Activated T-helper 17 cell treated with anti-CD3 and anti-CD28 coated beads, Interleukin-2, amount 50 U/mL, for 72 hours (primary cell): ENCODE measurements at regions not wholly inside any gene's neighbourhood (a gene's known extent, or its start where the extent isn't known, plus 50 kb on each side); places are given as distances from the start of the nearest gene placed in this dataset.
"Not testable (repeated sequence)": the region's sequence is repeated elsewhere in the genome, so short reads cannot be mapped to it uniquely, and the experiment has no call there.

Source experiments
- ATAC-seq: fragments of 150-1000 bp; cut with Tn5 transposase; replicated peaks from 2 replicates; pipeline ENCODE4 v1.10.0; 2021; ENCODE audit warnings: mild to moderate bottlenecking, moderate library complexity
- H3K27ac Mint-ChIP-seq: one replicate; pipeline ENCODE4 v1.8.0; 2022; ENCODE audit warnings: mixed read lengths
- H3K27me3 Mint-ChIP-seq: one replicate; pipeline ENCODE4 v1.8.0; 2022; ENCODE audit warnings: mixed read lengths
- H3K36me3 Mint-ChIP-seq: one replicate; pipeline ENCODE4 v1.8.0; 2022; ENCODE audit warnings: low read depth, mild to moderate bottlenecking, mixed read lengths
- H3K4me1 Mint-ChIP-seq: one replicate; pipeline ENCODE4 v1.8.0; 2022; ENCODE audit warnings: mixed read lengths
- H3K4me3 Mint-ChIP-seq: one replicate; pipeline ENCODE4 v1.8.0; 2022; ENCODE audit warnings: mild to moderate bottlenecking, mixed read lengths
- H3K9me3 Mint-ChIP-seq: one replicate; pipeline ENCODE4 v1.8.0; 2022; ENCODE audit warnings: mixed read lengths

DNA sequence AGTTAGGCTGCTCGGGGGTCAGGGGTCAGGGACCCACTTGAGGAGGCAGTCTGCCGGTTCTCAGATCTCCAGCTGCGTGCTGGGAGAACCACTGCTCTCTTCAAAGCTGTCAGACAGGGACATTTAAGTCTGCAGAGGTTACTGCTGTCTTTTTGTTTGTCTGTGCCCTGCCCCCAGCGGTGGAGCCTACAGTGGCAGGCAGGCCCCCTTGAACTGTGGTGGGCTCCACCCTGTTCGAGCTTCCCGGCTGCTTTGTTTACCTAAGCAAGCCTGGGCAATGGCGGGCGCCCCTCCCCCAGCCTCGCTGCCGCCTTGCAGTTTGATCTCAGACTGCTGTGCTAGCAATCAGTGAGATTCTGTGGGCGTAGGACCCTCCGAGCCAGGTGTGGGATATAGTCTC, 246.3 kb downstream of the IL15 start:
- H3K4me3 Mint-ChIP-seq, ATAC-seq, H3K27me3 Mint-ChIP-seq, H3K36me3 Mint-ChIP-seq, H3K27ac Mint-ChIP-seq, H3K9me3 Mint-ChIP-seq, H3K4me1 Mint-ChIP-seq: not testable (repeated sequence)

DNA sequence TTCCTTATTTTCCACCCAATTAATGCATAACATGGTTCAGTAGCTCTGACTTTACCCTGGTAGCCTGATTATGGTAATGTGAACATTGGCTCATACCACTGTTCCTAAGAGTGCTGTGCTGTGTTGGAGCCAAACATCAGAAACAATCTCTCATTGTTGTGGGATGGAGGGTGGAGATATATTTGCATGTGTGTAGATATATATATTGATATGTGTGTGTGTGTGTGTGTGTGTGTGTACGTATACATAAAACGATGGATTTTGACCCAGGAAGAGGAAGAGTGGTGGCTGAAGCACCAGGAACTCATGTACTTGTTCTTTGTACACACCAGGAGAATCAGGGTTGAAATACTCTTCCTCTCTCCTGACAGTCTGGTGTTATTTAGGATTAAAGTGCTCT, 247.7 kb downstream of the IL15 start:
- H3K4me3 Mint-ChIP-seq = no peak overlapping the region
- H3K9me3 Mint-ChIP-seq = peaks cover 4% of the 10 kb centered on the region
- ATAC-seq = no peak
- no peaks in the 10 kb centered on the region for H3K36me3 Mint-ChIP-seq
- no peaks in the 10 kb centered on the region for H3K27me3 Mint-ChIP-seq
- H3K27ac Mint-ChIP-seq = no peak overlapping the region
- H3K4me1 Mint-ChIP-seq = no peaks in the 10 kb centered on the region

DNA sequence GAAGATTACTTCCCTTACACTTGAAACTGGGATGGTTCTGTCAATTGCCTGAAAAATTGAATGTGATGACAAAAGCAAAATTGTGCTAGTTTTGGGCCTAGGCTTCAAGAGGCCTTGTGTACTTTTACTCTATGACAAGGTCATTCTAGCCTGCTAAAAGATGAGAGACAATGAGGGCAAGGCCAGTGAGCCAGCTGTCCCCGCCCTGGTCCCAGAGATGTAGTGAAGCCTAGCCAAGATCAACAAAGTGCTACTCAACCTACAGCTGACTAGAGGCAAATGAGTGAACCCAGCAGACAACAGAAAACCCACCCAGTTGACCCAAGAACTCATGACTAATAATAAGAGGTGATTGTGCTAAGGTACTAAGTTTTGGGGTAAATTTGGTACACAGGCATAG, 248.7 kb downstream of the IL15 start:
- Mint-ChIP-seq H3K27ac (no peak overlapping the region), H3K9me3 (peaks cover 4% of the 10 kb centered on the region), H3K36me3 (no peaks in the 10 kb centered on the region), H3K4me1 (no peaks in the 10 kb centered on the region), H3K27me3 (no peaks in the 10 kb centered on the region), H3K4me3 (no peak overlapping the region)
- no peak for ATAC-seq

DNA sequence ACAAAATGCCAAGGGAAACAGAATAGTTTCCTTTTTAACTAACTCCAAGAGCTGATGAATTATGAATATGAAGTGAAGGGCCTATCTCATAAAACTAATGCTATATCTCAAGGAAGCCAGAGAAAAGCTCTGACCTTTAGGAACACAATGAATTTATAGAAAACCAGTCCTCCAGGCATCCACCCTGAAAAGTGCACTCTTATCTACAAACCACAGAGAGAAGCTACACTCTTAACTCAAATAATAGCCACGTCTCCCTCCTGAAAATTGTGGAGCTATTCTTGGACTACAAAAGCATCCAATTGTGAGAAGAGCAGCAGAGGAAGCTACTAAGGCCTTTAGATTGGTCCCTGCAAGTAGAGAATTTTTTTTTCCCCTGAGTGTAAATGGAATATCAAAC, 253.9 kb downstream of the IL15 start:
- no peak overlapping the region for H3K4me3 Mint-ChIP-seq
- no peaks in the 10 kb centered on the region for H3K27me3 Mint-ChIP-seq
- ATAC-seq = no peak
- no peak overlapping the region for H3K27ac Mint-ChIP-seq
- H3K36me3 Mint-ChIP-seq = no peaks in the 10 kb centered on the region
- no peaks in the 10 kb centered on the region for H3K9me3 Mint-ChIP-seq
- no peaks in the 10 kb centered on the region for H3K4me1 Mint-ChIP-seq

DNA sequence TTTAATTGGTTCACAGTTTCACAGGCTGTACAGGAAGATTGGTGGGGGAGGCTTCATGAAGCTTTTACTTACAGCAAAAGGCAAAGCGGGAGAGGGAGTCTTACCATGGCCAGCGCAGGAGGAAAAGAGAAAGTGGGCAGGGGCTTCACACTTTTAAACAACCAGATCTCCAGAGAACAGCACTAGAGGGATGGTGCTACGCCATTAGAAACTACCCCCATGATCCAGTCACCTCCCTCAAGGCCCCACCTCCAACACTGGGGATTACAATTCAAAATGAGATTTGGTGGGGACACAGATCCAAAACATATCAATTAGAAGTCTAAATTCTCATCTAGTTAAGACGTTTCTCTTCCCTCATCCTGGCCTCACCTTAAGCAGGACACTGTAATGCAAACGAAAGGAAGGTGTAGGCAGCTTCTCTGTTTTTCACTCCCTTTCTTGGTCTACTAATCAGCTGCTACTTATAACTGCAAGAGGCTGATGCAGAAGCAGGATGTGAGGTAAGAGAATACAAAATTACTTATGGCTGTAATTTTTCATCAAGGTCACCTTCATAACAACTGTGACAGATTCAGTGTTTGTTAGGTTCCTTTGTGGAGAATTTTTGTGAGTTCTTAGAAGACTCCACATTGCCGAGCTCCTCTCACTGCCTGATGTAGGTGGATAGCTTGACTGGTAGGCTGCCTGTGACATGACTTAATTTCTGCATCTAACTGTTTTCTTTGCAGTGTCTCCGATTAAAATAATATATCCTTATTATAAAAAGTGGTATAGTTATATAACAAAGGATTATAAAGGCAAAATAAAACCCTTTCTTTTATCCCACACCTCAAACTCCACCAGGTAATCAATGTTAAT, 255.1 kb downstream of the IL15 start:
- Mint-ChIP-seq H3K36me3 (no peaks in the 10 kb centered on the region), H3K4me1 (no peaks in the 10 kb centered on the region), H3K4me3 (no peak overlapping the region), H3K27ac (no peak overlapping the region), H3K9me3 (no peaks in the 10 kb centered on the region), H3K27me3 (no peaks in the 10 kb centered on the region)
- no peak for ATAC-seq

DNA sequence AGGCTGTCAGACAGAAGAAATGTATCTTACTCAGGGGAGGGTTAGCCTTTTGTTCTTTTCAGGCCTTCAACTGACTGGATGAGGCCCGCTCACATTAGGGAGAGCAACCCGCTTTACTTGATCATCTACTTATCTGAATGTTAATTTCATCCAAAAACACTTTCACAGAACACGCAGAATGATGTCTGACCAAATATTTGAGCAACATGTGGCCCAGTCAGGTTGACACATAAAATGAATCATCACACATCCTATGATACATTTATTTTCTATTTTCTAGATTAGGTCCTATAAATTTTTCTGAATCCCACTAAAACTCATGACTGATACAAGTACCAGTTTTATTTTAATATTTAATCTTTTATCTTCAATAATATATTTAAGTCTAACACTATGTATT, 260.3 kb downstream of the IL15 start:
- no peaks in the 10 kb centered on the region for H3K36me3 Mint-ChIP-seq
- no peaks in the 10 kb centered on the region for H3K4me1 Mint-ChIP-seq
- no peak overlapping the region for H3K4me3 Mint-ChIP-seq
- no peak for ATAC-seq
- H3K9me3 Mint-ChIP-seq = no peaks in the 10 kb centered on the region
- no peaks in the 10 kb centered on the region for H3K27me3 Mint-ChIP-seq
- H3K27ac Mint-ChIP-seq = no peak overlapping the region

DNA sequence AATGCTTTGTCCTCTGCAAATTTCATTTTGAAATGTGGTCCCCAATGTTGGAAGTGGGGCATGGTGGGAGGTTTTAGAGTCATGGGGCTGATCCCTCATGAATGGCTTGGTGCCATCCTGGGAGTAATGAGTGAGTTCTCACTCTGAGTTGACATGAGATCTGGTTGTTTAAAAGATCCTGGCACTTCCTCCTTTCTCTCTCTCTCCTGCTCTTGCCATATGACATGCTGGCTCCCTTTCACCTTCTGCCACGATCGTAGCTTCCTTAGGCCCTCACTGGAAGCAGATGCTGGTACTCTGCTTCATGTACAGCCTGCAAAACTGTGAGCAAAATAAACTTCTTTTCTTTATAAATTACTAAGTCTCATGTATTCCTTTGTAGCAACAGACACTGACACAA, 262.0 kb downstream of the IL15 start:
- Mint-ChIP-seq H3K4me1 (no peaks in the 10 kb centered on the region), H3K36me3 (no peaks in the 10 kb centered on the region), H3K4me3 (no peak overlapping the region)

DNA sequence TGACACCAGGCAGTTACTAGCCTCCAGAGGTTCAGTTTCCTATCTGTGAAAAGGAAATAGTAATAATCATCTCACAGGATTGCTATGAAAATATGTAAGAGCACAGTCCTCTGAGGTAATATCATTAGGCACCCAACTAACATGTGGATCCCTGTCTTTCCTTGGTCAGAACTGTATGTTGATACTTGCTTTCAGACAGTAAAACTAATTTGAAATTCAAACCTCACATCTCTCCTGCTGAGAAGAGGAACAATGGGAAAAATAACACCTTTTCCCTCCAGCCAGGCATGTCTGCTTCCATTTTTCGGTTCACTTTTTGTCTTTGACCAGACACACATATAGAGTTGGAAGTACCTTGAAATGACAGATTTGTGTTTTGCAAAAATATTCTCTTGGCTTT, 262.7 kb downstream of the IL15 start:
- no peaks in the 10 kb centered on the region for H3K9me3 Mint-ChIP-seq
- no peaks in the 10 kb centered on the region for H3K36me3 Mint-ChIP-seq
- no peak overlapping the region for H3K27ac Mint-ChIP-seq
- ATAC-seq = no peak
- no peaks in the 10 kb centered on the region for H3K4me1 Mint-ChIP-seq
- H3K4me3 Mint-ChIP-seq = no peak overlapping the region
- no peaks in the 10 kb centered on the region for H3K27me3 Mint-ChIP-seq

More for the DNA sequence above, 262.0 kb downstream of the IL15 start:
- no peaks in the 10 kb centered on the region for H3K27me3 Mint-ChIP-seq
- no peak for ATAC-seq
- H3K27ac Mint-ChIP-seq = no peak overlapping the region
- H3K9me3 Mint-ChIP-seq = no peaks in the 10 kb centered on the region

DNA sequence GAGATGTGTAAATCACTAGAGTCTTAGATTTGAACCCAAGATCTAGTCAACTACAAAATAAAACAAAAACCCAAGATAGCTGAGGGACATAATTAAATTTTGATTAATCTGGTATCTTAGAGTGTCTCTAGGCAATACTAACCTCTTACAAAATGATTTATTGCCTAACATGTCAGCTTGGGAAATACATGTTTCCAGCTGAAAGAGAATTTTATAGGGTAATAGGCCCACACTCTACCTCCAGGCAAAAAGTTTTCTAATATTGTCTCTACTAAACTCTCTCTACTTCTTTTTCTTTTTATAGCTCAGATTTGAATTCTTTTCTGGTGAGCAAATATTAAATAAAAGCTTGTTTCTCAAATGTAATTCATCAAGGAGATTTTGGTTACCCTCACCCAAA, 263.2 kb downstream of the IL15 start:
- H3K4me1 Mint-ChIP-seq = no peaks in the 10 kb centered on the region
- ATAC-seq = no peak
- H3K9me3 Mint-ChIP-seq = no peaks in the 10 kb centered on the region
- no peak overlapping the region for H3K4me3 Mint-ChIP-seq
- no peak overlapping the region for H3K27ac Mint-ChIP-seq
- H3K36me3 Mint-ChIP-seq = no peaks in the 10 kb centered on the region
- no peaks in the 10 kb centered on the region for H3K27me3 Mint-ChIP-seq

DNA sequence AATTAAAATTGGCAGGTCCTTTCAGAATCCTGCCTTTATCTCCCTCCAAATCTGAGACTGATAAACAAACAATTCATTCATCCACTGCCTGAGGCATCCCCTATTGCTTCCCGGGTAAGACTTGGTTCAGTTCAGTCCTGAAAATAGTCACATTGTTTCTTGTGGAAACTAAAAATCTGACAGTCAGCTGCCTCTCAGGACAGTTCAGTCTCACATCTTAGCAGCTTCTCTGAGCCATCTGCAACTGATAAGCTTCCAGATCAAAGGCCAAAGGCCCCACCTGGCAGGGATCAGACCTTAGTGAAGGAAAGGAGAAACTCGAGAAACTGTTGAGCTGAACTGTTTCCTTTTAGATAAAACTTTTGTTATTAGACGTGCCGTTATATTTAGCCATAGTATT, 264.5 kb downstream of the IL15 start:
- no peaks in the 10 kb centered on the region for H3K9me3 Mint-ChIP-seq
- no peak overlapping the region for H3K4me3 Mint-ChIP-seq
- H3K4me1 Mint-ChIP-seq = no peaks in the 10 kb centered on the region
- H3K36me3 Mint-ChIP-seq = no peaks in the 10 kb centered on the region
- no peaks in the 10 kb centered on the region for H3K27me3 Mint-ChIP-seq
- no peak overlapping the region for H3K27ac Mint-ChIP-seq
- no peak for ATAC-seq

DNA sequence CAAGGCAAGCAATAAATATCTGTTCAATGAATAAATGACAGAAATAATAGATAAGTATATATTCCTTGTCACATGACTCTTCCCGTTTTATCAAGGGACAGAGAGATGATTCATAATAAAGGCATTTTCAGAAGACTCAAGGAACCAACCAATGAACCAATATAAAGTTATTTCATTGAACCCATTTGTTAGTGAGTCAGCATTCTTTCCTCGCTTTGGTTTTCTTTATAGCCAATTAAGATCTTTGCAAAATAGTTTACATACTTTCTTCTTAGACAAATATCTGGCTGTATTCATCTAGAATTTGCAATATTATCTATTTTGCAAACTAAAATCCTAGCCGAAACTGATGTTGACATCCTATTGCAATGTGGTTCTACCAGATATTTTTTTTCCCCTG, 269.4 kb downstream of the IL15 start:
- no peaks in the 10 kb centered on the region for H3K36me3 Mint-ChIP-seq
- no peaks in the 10 kb centered on the region for H3K9me3 Mint-ChIP-seq
- no peaks in the 10 kb centered on the region for H3K4me1 Mint-ChIP-seq
- H3K27ac Mint-ChIP-seq = no peak overlapping the region
- H3K4me3 Mint-ChIP-seq = no peak overlapping the region
- peaks cover 7% of the 10 kb centered on the region for H3K27me3 Mint-ChIP-seq
- ATAC-seq = no peak

DNA sequence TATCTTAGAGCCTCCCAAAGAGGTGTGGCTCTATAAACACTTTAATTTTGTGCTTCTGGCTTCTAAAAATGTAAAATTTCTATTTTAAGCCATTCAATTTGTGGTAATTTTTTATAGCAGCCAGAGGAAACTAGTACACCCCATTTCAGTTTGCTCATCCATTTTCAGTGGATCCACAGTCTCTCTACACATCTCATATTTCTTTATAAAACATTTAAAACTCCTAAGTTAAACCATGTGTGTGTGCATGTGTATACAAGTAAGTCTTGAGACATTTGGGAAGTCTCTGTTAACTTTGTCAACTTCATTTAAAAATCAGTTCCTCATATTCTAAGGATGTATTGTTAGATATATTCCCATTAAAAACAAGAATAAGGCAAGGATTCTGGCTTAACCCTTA, 273.2 kb downstream of the IL15 start:
- Mint-ChIP-seq H3K27ac (no peak overlapping the region), H3K4me3 (no peak overlapping the region), H3K36me3 (no peaks in the 10 kb centered on the region), H3K27me3 (peaks cover 13% of the 10 kb centered on the region), H3K9me3 (no peaks in the 10 kb centered on the region), H3K4me1 (no peaks in the 10 kb centered on the region)
- no peak for ATAC-seq

DNA sequence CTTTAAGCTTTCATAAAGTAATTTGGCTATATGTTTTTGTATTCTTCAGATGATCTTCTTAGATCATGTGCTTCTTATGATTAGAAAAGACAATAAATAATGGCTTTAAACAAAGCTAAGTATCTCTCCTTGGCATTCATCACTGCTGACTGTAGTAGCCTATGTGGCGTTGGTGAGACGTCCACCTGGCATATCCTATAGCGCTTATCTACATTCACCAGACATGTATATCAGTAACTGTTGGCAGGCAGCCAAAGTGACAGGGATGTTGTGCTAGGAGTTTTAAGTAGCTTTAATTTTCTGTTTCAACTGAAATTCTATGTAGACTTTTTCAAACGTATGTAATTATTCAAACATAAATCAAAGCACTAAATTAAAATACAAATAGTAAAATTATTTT, 276.4 kb downstream of the IL15 start:
- H3K4me3 Mint-ChIP-seq = no peak overlapping the region
- H3K4me1 Mint-ChIP-seq = no peaks in the 10 kb centered on the region
- H3K27ac Mint-ChIP-seq = no peak overlapping the region
- H3K27me3 Mint-ChIP-seq = peaks cover 10% of the 10 kb centered on the region
- H3K9me3 Mint-ChIP-seq = no peaks in the 10 kb centered on the region
- no peak for ATAC-seq
- no peaks in the 10 kb centered on the region for H3K36me3 Mint-ChIP-seq

DNA sequence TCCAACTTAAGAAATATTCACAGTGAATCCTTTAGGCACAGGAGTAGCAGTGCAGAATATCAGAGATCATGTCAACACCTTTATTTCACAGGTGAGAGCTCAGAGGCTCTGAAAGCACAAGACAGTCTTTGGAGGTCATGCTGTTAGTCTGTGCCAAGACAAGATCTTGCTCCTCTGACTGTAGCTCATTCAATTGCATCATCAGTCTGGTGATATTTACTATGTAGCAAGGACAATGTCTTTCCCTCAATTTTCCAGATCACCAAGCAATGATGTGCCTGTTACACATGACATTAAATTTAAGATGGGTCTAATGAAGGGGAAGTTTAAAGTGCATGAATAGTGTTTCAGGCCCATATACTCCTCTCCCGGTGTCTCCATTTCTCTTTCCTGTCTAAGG, 277.5 kb downstream of the IL15 start:
- H3K27ac Mint-ChIP-seq = no peak overlapping the region
- H3K4me3 Mint-ChIP-seq = no peak overlapping the region
- no peak for ATAC-seq
- H3K4me1 Mint-ChIP-seq = no peaks in the 10 kb centered on the region
- H3K27me3 Mint-ChIP-seq = peaks cover 16% of the 10 kb centered on the region
- no peaks in the 10 kb centered on the region for H3K36me3 Mint-ChIP-seq
- no peaks in the 10 kb centered on the region for H3K9me3 Mint-ChIP-seq

DNA sequence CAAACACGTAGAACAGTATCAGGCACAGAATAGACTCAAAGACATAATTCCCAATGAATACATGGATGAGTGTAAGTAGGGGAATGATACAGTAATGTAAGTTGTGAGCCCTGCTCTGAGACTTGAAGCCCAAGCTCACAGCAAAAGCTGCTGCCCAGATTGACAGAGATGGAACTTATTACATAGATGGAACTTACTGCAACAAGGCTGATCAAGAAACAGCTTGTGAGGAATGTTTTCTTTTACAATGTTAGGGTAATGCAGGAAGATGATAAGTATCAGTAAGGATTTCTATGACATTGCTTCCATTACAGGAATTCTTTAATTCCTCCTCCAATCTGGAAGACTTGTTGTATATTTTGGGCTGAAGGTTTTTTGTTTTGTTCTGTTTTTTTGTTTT, 278.4 kb downstream of the IL15 start:
- Mint-ChIP-seq H3K27me3 (peaks cover 13% of the 10 kb centered on the region), H3K4me3 (no peak overlapping the region), H3K9me3 (no peaks in the 10 kb centered on the region), H3K36me3 (no peaks in the 10 kb centered on the region), H3K27ac (no peak overlapping the region), H3K4me1 (no peaks in the 10 kb centered on the region)
- no peak for ATAC-seq

DNA sequence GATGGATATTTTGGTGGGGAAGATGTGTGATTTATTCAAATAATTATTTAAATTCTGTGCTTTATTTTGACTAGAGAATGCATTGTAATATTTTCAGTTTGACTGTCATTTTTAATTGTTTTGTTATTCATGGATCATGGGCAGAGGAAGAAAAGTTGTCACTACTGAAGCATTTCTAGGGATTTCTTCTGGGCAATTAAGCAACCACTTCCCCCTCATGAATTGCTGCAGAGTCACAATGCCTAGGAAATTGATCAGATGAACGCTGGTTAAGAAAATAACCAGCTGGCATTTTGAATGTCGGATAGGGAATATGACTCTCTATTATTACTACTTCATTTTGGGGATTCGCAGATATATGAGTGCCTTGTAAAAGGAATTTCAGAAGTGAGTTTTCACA, 283.3 kb downstream of the IL15 start:
- no peak for ATAC-seq
- Mint-ChIP-seq H3K27me3 (peaks cover 11% of the 10 kb centered on the region), H3K27ac (no peak overlapping the region), H3K36me3 (no peaks in the 10 kb centered on the region), H3K4me3 (no peak overlapping the region), H3K9me3 (no peaks in the 10 kb centered on the region), H3K4me1 (no peaks in the 10 kb centered on the region)
